LNCAP (cell line): ENCODE measurements at regions not wholly inside any gene's neighbourhood (a gene's known extent, or its start where the extent isn't known, plus 50 kb on each side); places are given as distances from the start of the nearest gene placed in this dataset.

ENCODE experiments used
- CTCF ChIP-seq: fragments of 450-650 bp; IDR thresholded peaks from 2 replicates; pipeline ENCODE4 v1.5.1; 2017; ENCODE audit warnings: mild to moderate bottlenecking

- no peak for TF ChIP-seq CTCF
Observed at GRCh38 chr9:115653171-115653606, 500.4 kb upstream of the PAPPA start.

- TF ChIP-seq CTCF: no peak
Observed at GRCh38 chr9:115657695-115658094, 495.9 kb upstream of the PAPPA start.

GRCh38 chr9:115665519-115665918 lies 488.1 kb upstream of the PAPPA start:
- TF ChIP-seq CTCF: no peak

GRCh38 chr9:115668521-115668920 lies 485.1 kb upstream of the PAPPA start:
- no peak for TF ChIP-seq CTCF

GRCh38 chr9:115671236-115671962 lies 482.2 kb upstream of the PAPPA start:
- TF ChIP-seq CTCF: no peak

- no peak for TF ChIP-seq CTCF
Observed at GRCh38 chr9:115671963-115672305, 481.7 kb upstream of the PAPPA start.

GRCh38 chr9:115672477-115673316 lies 480.9 kb upstream of the PAPPA start:
- TF ChIP-seq CTCF: no peak
